ENCODE measurements at regions not wholly inside any gene's neighbourhood (a gene's known extent, or its start where the extent isn't known, plus 50 kb on each side); places are given as distances from the start of the nearest gene placed in this dataset.

GRCh38 chr7:67453580-67454380 lies 457.1 kb downstream of the TYW1 start:
- TF ChIP-seq CTCF (IDR thresholded peaks at IDR 0.05) (no peak), POLR2A (IDR thresholded peaks at IDR 0.05) (no peak)
